ENCODE measurements at regions not wholly inside any gene's neighbourhood (a gene's known extent, or its start where the extent isn't known, plus 50 kb on each side); places are given as distances from the start of the nearest gene placed in this dataset.

GRCh38 chr3:184506561-184506991 lies 55.0 kb upstream of the EPHB3 start:
- Histone ChIP-seq H3K36me3 (ENCODE audit: insufficient read depth, low read length) (no peaks in the 10 kb centered on the region), H3K4me1 (ENCODE audit: insufficient read depth, low read length) (peaks cover 5% of the 10 kb centered on the region; the same call in 1 of the 2 replicates), H3K9me3 (ENCODE audit: control insufficient read depth, insufficient read depth, low read length) (peaks cover 4% of the 10 kb centered on the region; the same call in 1 of the 2 replicates), H3K9ac (ENCODE audit: low read depth, low read length) (no peak overlapping the region)

- no peaks in the 10 kb centered on the region for H3K36me3 ChIP-seq (ENCODE audit: insufficient read depth, low read length)
- H3K9me3 ChIP-seq (ENCODE audit: control insufficient read depth, insufficient read depth, low read length), result no peaks in the 10 kb centered on the region; the same call in 1 of the 2 replicates
- H3K4me1 ChIP-seq (ENCODE audit: insufficient read depth, low read length), result peaks cover 5% of the 10 kb centered on the region; the same call in 1 of the 2 replicates
- H3K9ac ChIP-seq (ENCODE audit: low read depth, low read length), result no peak overlapping the region
These were observed 52.6 kb upstream of the EPHB3 start for GRCh38 chr3:184508938-184509337.

GRCh38 chr3:184511741-184512140 lies 49.8 kb upstream of the EPHB3 start:
- Histone ChIP-seq H3K9me3 (ENCODE audit: control insufficient read depth, insufficient read depth, low read length) (no peaks in the 10 kb centered on the region; the same call in 1 of the 2 replicates), H3K36me3 (ENCODE audit: insufficient read depth, low read length) (no peaks in the 10 kb centered on the region), H3K4me1 (ENCODE audit: insufficient read depth, low read length) (peaks cover 5% of the 10 kb centered on the region; the same call in 1 of the 2 replicates), H3K9ac (ENCODE audit: low read depth, low read length) (no peak overlapping the region)

Measured in ES-I3 (cell line).